Fibroblast of skin of back (primary cell): ENCODE measurements at regions not wholly inside any gene's neighbourhood (a gene's known extent, or its start where the extent isn't known, plus 50 kb on each side); places are given as distances from the start of the nearest gene placed in this dataset.
"Not testable (repeated sequence)": the region's sequence is repeated elsewhere in the genome, so short reads cannot be mapped to it uniquely, and the experiment has no call there.

Experiments
- DNase-seq: peaks from one replicate; pipeline ENCODE4 v3.0.0-alpha.2; 2013

- not testable (repeated sequence) for DNase-seq
Observed at GRCh38 chr22:25420114-25420441, 144.4 kb upstream of the GRK3 start.

GRCh38 chr22:25420471-25420924 is 144.0 kb upstream of the GRK3 start:
- no peak for DNase-seq

- no peak for DNase-seq
Observed at GRCh38 chr22:25420925-25421904, 143.3 kb upstream of the GRK3 start.

- not testable (repeated sequence) for DNase-seq
Observed at GRCh38 chr22:25426530-25427308, 137.8 kb upstream of the GRK3 start.

GRCh38 chr22:25431637-25432342 is 132.7 kb upstream of the GRK3 start:
- not testable (repeated sequence) for DNase-seq

- not testable (repeated sequence) for DNase-seq
Observed at GRCh38 chr22:25433381-25433970, 131.0 kb upstream of the GRK3 start.

GRCh38 chr22:25437414-25438160 is 126.9 kb upstream of the GRK3 start:
- no peak for DNase-seq

GRCh38 chr22:25447067-25447685 is 117.3 kb upstream of the GRK3 start:
- no peak for DNase-seq

- DNase-seq: peak; percentile 81
Observed at GRCh38 chr22:25447686-25448434, 116.6 kb upstream of the GRK3 start.

GRCh38 chr22:25448435-25449051 is 115.9 kb upstream of the GRK3 start:
- DNase-seq: peak; percentile 59

GRCh38 chr22:25449781-25450317 is 114.6 kb upstream of the GRK3 start:
- DNase-seq: no peak

- DNase-seq: peak; percentile 20
Observed at GRCh38 chr22:25451480-25452114, 112.9 kb upstream of the GRK3 start.

- DNase-seq: no peak
Observed at GRCh38 chr22:25452116-25452700, 112.3 kb upstream of the GRK3 start.

GRCh38 chr22:25453058-25453457 is 111.4 kb upstream of the GRK3 start:
- DNase-seq: no peak

GRCh38 chr22:25453557-25453956 is 110.9 kb upstream of the GRK3 start:
- DNase-seq: no peak

- DNase-seq: not testable (repeated sequence)
Observed at GRCh38 chr22:25456300-25457043, 108.0 kb upstream of the GRK3 start.

GRCh38 chr22:25458631-25459030 is 105.8 kb upstream of the GRK3 start:
- not testable (repeated sequence) for DNase-seq

GRCh38 chr22:25460682-25461081 is 103.8 kb upstream of the GRK3 start:
- not testable (repeated sequence) for DNase-seq
